ENCODE measurements at regions not wholly inside any gene's neighbourhood (a gene's known extent, or its start where the extent isn't known, plus 50 kb on each side); places are given as distances from the start of the nearest gene placed in this dataset.

DNA sequence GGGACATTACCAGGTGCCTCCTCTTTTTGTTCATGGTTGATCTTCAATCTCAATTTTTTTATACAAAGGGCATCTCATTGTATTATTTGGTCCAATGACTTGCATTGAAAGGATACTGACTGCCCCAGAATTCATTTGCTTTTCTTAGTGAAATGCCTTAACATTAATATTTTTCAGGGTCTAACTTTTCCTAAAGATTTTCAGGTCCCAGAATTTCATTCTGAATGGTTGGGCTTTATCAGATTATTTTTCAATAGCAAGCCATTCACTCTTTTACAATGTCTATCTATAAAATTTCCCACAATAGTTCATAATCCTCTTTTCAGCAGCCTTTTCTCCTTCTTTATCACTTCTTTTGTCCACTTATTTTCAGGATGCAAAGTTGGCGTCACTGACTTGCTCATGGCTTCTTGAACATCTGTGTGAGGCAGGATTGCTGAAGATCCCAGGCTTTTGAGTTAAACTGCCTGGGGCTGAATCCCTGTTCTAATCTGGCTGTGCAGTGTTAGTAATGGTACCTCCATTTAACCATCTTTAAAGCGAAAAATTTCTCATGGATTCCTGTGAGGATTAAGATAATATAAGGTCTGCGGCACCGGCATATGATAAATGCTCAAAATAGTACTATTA, 131.7 kb upstream of the HDAC9 start:
- Histone ChIP-seq H3K4me3 (ENCODE audit: low read depth in 1 of 2, low read length in 2 of 2) (no peak overlapping the region), H3K27me3 (ENCODE audit: control insufficient read depth in 1 of 2, insufficient read depth in 2 of 2, low read length in 2 of 2) (no peaks in the 10 kb centered on the region), H3K9ac (ENCODE audit: low read depth in 1 of 2, low read length in 2 of 2) (no peak overlapping the region), H3K36me3 (ENCODE audit: control insufficient read depth in 1 of 2, insufficient read depth in 2 of 2, low read length in 2 of 2) (no peaks in the 10 kb centered on the region), H3K27ac (ENCODE audit: low read depth, low read length) (no peak overlapping the region), H3K9me3 (ENCODE audit: control insufficient read depth in 1 of 2, low read length in 2 of 2) (no peaks in the 10 kb centered on the region), H3K4me1 (ENCODE audit: control insufficient read depth in 1 of 2, insufficient read depth in 2 of 2, low read length in 2 of 2) (no peaks in the 10 kb centered on the region)

DNA sequence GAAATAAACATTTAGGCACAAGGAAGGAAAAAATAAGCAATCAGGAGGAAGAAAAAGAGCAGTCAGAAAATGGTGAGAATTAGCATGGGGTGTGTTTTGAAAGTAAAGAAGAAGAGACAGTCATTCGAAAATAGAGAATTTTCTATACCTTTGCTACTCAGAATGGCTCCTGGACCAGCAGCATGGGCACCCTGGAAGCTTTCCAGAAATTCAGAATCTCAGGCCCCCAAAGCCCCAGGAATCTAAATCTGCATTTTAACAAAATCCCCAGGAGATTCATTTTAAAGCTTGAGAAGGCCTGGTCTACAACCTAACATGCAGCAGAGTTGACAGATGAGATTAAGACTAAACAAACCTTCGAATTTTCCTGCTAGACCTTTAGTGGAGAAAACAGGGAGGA, 131.2 kb upstream of the HDAC9 start:
- Histone ChIP-seq H3K9me3 (ENCODE audit: control insufficient read depth in 1 of 2, low read length in 2 of 2) (no peaks in the 10 kb centered on the region), H3K27ac (ENCODE audit: low read depth, low read length) (no peak overlapping the region), H3K27me3 (ENCODE audit: control insufficient read depth in 1 of 2, insufficient read depth in 2 of 2, low read length in 2 of 2) (no peaks in the 10 kb centered on the region)

DNA sequence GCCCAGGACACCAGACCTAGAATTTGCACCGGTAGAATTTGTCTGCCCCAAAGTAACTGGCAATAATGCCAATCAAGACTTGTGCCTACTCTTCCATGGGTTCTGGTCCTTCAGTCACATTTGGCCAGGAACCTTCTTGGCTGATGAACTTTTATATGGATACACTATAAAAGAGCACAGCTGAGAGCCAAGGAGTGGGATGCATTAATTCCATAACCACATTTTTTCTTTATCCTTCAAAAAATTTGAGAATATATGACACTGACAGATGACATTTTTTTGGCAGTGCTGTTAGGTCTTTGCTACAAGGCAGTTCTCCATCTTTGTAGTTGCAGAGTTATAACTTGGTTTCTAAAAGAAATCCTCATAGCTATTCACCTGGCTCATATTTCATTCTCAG, 129.2 kb upstream of the HDAC9 start:
- Histone ChIP-seq H3K9ac (ENCODE audit: low read depth in 1 of 2, low read length in 2 of 2) (no peak overlapping the region), H3K27me3 (ENCODE audit: control insufficient read depth in 1 of 2, insufficient read depth in 2 of 2, low read length in 2 of 2) (no peaks in the 10 kb centered on the region), H3K4me3 (ENCODE audit: low read depth in 1 of 2, low read length in 2 of 2) (no peak overlapping the region), H3K27ac (ENCODE audit: low read depth, low read length) (no peak overlapping the region), H3K9me3 (ENCODE audit: control insufficient read depth in 1 of 2, low read length in 2 of 2) (no peaks in the 10 kb centered on the region), H3K36me3 (ENCODE audit: control insufficient read depth in 1 of 2, insufficient read depth in 2 of 2, low read length in 2 of 2) (no peaks in the 10 kb centered on the region), H3K4me1 (ENCODE audit: control insufficient read depth in 1 of 2, insufficient read depth in 2 of 2, low read length in 2 of 2) (no peaks in the 10 kb centered on the region)

More for the DNA sequence above, 131.2 kb upstream of the HDAC9 start:
- Histone ChIP-seq H3K4me1 (ENCODE audit: control insufficient read depth in 1 of 2, insufficient read depth in 2 of 2, low read length in 2 of 2) (no peaks in the 10 kb centered on the region), H3K4me3 (ENCODE audit: low read depth in 1 of 2, low read length in 2 of 2) (no peak overlapping the region), H3K9ac (ENCODE audit: low read depth in 1 of 2, low read length in 2 of 2) (no peak overlapping the region), H3K36me3 (ENCODE audit: control insufficient read depth in 1 of 2, insufficient read depth in 2 of 2, low read length in 2 of 2) (no peaks in the 10 kb centered on the region)

DNA sequence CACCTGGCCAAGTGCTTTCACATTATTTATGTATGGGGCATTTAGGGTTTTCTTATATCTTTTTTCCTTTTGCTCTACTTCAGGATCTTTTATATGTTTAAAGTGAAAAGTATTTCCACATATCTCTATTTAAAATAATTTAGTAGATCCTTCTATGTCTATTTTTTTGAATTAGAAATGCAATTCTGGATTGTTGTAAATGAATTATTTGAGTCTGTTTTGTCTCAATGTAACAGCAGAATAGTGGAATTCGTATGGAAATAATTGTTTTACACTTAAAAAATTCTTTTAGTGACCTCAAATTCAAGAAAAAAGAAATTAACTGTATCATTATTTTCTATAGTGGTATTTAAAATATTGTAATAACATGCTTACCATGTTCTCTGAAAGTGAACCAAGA, 126.5 kb upstream of the HDAC9 start:
- Histone ChIP-seq H3K4me1 (ENCODE audit: control insufficient read depth in 1 of 2, insufficient read depth in 2 of 2, low read length in 2 of 2) (no peaks in the 10 kb centered on the region), H3K9me3 (ENCODE audit: control insufficient read depth in 1 of 2, low read length in 2 of 2) (no peaks in the 10 kb centered on the region), H3K36me3 (ENCODE audit: control insufficient read depth in 1 of 2, insufficient read depth in 2 of 2, low read length in 2 of 2) (no peaks in the 10 kb centered on the region), H3K9ac (ENCODE audit: low read depth in 1 of 2, low read length in 2 of 2) (no peak overlapping the region), H3K27me3 (ENCODE audit: control insufficient read depth in 1 of 2, insufficient read depth in 2 of 2, low read length in 2 of 2) (no peaks in the 10 kb centered on the region), H3K4me3 (ENCODE audit: low read depth in 1 of 2, low read length in 2 of 2) (no peak overlapping the region), H3K27ac (ENCODE audit: low read depth, low read length) (no peak overlapping the region)

DNA sequence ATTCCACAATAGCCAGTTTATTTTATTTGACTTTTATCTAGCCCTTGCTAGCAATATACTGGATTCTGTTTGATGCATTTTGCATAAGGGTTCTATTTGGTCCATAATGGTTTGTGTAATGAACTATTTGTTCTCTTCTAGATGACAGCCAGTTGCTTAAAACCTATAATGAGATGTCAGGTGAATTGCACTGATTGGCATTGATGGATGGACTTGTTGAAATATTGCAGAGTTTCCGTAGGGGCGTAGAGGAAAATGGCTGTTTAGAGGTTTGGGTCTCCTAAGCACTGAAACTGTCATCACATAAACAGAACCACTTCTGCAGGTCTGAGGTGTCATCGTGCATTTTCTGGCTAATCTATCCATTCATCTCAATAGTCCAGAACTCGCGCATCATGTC, 124.9 kb upstream of the HDAC9 start:
- H3K4me3 ChIP-seq (ENCODE audit: low read depth in 1 of 2, low read length in 2 of 2) = no peak overlapping the region
- no peak overlapping the region for H3K9ac ChIP-seq (ENCODE audit: low read depth in 1 of 2, low read length in 2 of 2)
- no peaks in the 10 kb centered on the region for H3K4me1 ChIP-seq (ENCODE audit: control insufficient read depth in 1 of 2, insufficient read depth in 2 of 2, low read length in 2 of 2)
- H3K27me3 ChIP-seq (ENCODE audit: control insufficient read depth in 1 of 2, insufficient read depth in 2 of 2, low read length in 2 of 2) = no peaks in the 10 kb centered on the region
- H3K27ac ChIP-seq (ENCODE audit: low read depth, low read length) = no peak overlapping the region
- no peaks in the 10 kb centered on the region for H3K9me3 ChIP-seq (ENCODE audit: control insufficient read depth in 1 of 2, low read length in 2 of 2)
- no peaks in the 10 kb centered on the region for H3K36me3 ChIP-seq (ENCODE audit: control insufficient read depth in 1 of 2, insufficient read depth in 2 of 2, low read length in 2 of 2)

DNA sequence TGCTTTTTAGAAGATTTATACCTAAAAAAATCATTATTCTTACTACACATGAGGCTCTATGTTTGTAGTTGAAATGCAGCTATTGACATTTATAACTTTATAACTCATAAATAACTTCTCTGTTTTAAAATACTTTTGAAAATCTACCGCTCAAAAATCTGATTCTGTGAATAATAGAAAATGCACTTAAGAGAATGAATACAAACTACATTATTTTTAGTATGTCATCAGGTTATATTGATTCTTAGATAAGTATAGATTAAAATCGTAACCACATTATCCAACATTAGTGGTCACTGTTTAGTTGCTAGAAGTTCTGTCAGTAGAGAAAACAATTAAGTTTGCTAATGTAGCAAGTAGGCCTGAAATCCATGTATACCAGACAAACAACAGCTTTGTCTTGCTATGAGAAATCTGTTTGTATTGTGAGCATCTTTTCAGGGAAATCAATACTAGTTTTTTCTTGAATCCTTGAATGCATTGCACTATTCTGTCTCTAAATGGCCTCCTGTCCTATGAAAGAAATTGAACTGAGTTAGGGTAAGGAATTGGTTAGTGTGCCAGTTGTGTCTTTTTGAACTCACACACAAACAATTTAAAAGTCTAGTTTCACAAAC, 116.5 kb upstream of the HDAC9 start:
- H3K4me1 ChIP-seq (ENCODE audit: control insufficient read depth in 1 of 2, insufficient read depth in 2 of 2, low read length in 2 of 2) = no peaks in the 10 kb centered on the region
- no peaks in the 10 kb centered on the region for H3K27me3 ChIP-seq (ENCODE audit: control insufficient read depth in 1 of 2, insufficient read depth in 2 of 2, low read length in 2 of 2)
- no peak overlapping the region for H3K9ac ChIP-seq (ENCODE audit: low read depth in 1 of 2, low read length in 2 of 2)
- no peaks in the 10 kb centered on the region for H3K9me3 ChIP-seq (ENCODE audit: control insufficient read depth in 1 of 2, low read length in 2 of 2)
- no peak overlapping the region for H3K27ac ChIP-seq (ENCODE audit: low read depth, low read length)
- no peak overlapping the region for H3K4me3 ChIP-seq (ENCODE audit: low read depth in 1 of 2, low read length in 2 of 2)
- H3K36me3 ChIP-seq (ENCODE audit: control insufficient read depth in 1 of 2, insufficient read depth in 2 of 2, low read length in 2 of 2) = no peaks in the 10 kb centered on the region

DNA sequence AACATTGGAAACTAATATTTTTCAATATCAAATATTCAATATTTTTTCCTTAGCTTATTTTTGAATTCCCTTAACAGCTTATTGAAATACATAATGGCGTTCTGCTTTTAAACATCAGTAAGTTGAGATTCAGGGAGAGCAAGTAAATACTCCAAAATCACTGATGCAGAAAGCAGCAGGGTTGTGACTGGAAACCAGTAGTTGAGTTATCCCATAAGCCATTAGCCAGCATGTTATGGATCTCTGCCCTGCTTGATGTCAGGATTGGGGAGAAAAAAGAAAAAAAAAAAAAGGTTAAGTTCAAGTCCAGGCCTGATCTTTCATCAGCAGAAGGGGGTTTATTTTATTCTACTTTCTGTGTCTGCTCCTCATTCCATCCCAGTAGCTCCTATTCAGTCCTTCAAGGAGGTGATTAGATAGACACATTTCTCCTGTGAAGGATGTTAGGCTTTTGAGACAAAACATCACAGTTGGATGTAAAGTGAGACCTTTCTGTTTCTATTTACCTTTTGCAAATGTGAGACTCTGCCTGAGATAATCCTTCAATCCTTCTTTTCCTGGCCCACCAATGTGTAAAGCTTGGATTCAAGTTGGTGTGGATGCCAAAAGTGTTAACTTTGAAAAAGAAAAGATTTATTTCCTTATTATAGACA, 110.9 kb upstream of the HDAC9 start:
- no peak overlapping the region for H3K27ac ChIP-seq (ENCODE audit: low read depth, low read length)
- no peaks in the 10 kb centered on the region for H3K9me3 ChIP-seq (ENCODE audit: control insufficient read depth in 1 of 2, low read length in 2 of 2)
- H3K4me1 ChIP-seq (ENCODE audit: control insufficient read depth in 1 of 2, insufficient read depth in 2 of 2, low read length in 2 of 2) = peaks cover 3 to 7% of the 10 kb centered on the region in 2 donors
- H3K36me3 ChIP-seq (ENCODE audit: control insufficient read depth in 1 of 2, insufficient read depth in 2 of 2, low read length in 2 of 2) = no peaks in the 10 kb centered on the region
- no peak overlapping the region for H3K9ac ChIP-seq (ENCODE audit: low read depth in 1 of 2, low read length in 2 of 2)
- H3K4me3 ChIP-seq (ENCODE audit: low read depth in 1 of 2, low read length in 2 of 2) = no peak overlapping the region
- no peaks in the 10 kb centered on the region for H3K27me3 ChIP-seq (ENCODE audit: control insufficient read depth in 1 of 2, insufficient read depth in 2 of 2, low read length in 2 of 2)

DNA sequence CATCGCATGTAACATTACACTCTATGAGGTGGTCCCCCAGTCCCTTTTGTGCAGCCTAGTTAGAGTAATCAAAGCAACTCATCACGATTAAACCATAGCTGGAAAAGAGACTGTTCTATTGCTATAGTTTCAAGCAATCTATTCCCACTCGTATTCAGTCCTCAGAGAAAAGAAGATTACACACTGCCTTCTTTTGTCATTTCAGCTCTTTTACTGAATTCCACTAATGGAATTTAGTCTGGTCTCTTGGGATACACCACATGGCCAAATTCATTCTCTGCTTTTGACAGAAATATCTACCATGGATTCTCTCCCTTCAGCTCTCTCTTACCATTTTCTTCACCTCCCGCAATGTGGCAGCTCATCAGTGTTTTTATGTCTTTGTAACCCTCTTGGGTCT, 108.9 kb upstream of the HDAC9 start:
- Histone ChIP-seq H3K9me3 (ENCODE audit: control insufficient read depth in 1 of 2, low read length in 2 of 2) (no peaks in the 10 kb centered on the region), H3K9ac (ENCODE audit: low read depth in 1 of 2, low read length in 2 of 2) (no peak overlapping the region)

DNA sequence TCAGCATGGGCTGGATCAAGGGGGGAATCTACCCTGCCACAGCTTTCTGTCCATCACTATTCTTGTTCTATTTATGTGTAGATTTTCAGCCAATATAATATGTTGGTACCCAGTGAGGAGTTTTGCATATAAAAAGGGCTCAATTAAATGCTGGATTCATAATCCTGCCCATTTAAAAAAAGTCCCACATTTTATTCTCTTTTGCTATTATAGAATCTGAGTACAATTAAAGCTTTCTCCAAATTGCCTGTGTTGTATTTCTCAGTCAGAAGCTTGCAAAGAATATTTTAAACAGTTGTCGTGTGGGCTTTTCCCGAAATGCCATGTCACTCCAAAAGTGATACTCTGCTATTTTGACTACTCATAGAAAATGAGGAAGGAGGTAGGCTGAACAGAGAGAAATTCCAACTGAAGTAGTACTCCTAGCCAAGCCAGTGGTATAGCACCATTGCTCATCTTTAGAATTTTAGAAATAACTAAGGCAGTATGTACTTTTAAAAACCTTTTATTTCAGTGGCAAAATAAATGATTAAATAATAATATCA, 108.3 kb upstream of the HDAC9 start:
- H3K9me3 ChIP-seq (ENCODE audit: control insufficient read depth in 1 of 2, low read length in 2 of 2) = no peaks in the 10 kb centered on the region
- no peak overlapping the region for H3K9ac ChIP-seq (ENCODE audit: low read depth in 1 of 2, low read length in 2 of 2)
- H3K27me3 ChIP-seq (ENCODE audit: control insufficient read depth in 1 of 2, insufficient read depth in 2 of 2, low read length in 2 of 2) = no peaks in the 10 kb centered on the region
- H3K4me3 ChIP-seq (ENCODE audit: low read depth in 1 of 2, low read length in 2 of 2) = no peak overlapping the region
- no peaks in the 10 kb centered on the region for H3K36me3 ChIP-seq (ENCODE audit: control insufficient read depth in 1 of 2, insufficient read depth in 2 of 2, low read length in 2 of 2)
- H3K27ac ChIP-seq (ENCODE audit: low read depth, low read length) = no peak overlapping the region
- H3K4me1 ChIP-seq (ENCODE audit: control insufficient read depth in 1 of 2, insufficient read depth in 2 of 2, low read length in 2 of 2) = peaks cover 7 to 10% of the 10 kb centered on the region in 2 donors

More for the DNA sequence above, 108.9 kb upstream of the HDAC9 start:
- Histone ChIP-seq H3K4me3 (ENCODE audit: low read depth in 1 of 2, low read length in 2 of 2) (no peak overlapping the region), H3K27me3 (ENCODE audit: control insufficient read depth in 1 of 2, insufficient read depth in 2 of 2, low read length in 2 of 2) (no peaks in the 10 kb centered on the region), H3K27ac (ENCODE audit: low read depth, low read length) (no peak overlapping the region), H3K4me1 (ENCODE audit: control insufficient read depth in 1 of 2, insufficient read depth in 2 of 2, low read length in 2 of 2) (peaks cover 7 to 10% of the 10 kb centered on the region in 2 donors), H3K36me3 (ENCODE audit: control insufficient read depth in 1 of 2, insufficient read depth in 2 of 2, low read length in 2 of 2) (no peaks in the 10 kb centered on the region)

DNA sequence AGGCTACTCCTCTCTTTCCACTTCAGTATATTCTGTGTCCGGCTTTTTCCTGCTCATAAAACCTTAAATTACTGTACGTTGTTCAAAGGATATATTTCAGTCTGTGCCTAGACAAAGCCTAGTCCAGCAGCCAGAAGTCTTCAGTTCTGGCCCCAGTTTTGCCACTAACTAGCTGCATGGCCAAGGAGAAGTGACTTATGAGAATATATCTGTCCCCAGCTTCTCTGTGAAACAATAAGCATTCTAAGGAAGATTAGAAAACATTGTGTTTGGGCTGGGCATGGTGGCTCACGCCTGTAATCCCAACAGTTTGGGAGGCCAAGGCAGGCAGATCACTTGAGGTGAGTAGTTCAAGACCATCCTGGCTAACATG, 105.0 kb upstream of the HDAC9 start:
- no peaks in the 10 kb centered on the region for H3K36me3 ChIP-seq (ENCODE audit: control insufficient read depth in 1 of 2, insufficient read depth in 2 of 2, low read length in 2 of 2)
- H3K4me3 ChIP-seq (ENCODE audit: low read depth in 1 of 2, low read length in 2 of 2) = no peak overlapping the region
- H3K27me3 ChIP-seq (ENCODE audit: control insufficient read depth in 1 of 2, insufficient read depth in 2 of 2, low read length in 2 of 2) = no peaks in the 10 kb centered on the region
- no peaks in the 10 kb centered on the region for H3K9me3 ChIP-seq (ENCODE audit: control insufficient read depth in 1 of 2, low read length in 2 of 2)
- H3K4me1 ChIP-seq (ENCODE audit: control insufficient read depth in 1 of 2, insufficient read depth in 2 of 2, low read length in 2 of 2) = peaks cover 7 to 10% of the 10 kb centered on the region in 2 donors
- no peak overlapping the region for H3K9ac ChIP-seq (ENCODE audit: low read depth in 1 of 2, low read length in 2 of 2)
- H3K27ac ChIP-seq (ENCODE audit: low read depth, low read length) = no peak overlapping the region
